ENCODE measurements at regions not wholly inside any gene's neighbourhood (a gene's known extent, or its start where the extent isn't known, plus 50 kb on each side); places are given as distances from the start of the nearest gene placed in this dataset.

GRCh38 chr11:113529606-113530005 lies 54.4 kb upstream of the DRD2 start:
- TF ChIP-seq, protein P1, sequence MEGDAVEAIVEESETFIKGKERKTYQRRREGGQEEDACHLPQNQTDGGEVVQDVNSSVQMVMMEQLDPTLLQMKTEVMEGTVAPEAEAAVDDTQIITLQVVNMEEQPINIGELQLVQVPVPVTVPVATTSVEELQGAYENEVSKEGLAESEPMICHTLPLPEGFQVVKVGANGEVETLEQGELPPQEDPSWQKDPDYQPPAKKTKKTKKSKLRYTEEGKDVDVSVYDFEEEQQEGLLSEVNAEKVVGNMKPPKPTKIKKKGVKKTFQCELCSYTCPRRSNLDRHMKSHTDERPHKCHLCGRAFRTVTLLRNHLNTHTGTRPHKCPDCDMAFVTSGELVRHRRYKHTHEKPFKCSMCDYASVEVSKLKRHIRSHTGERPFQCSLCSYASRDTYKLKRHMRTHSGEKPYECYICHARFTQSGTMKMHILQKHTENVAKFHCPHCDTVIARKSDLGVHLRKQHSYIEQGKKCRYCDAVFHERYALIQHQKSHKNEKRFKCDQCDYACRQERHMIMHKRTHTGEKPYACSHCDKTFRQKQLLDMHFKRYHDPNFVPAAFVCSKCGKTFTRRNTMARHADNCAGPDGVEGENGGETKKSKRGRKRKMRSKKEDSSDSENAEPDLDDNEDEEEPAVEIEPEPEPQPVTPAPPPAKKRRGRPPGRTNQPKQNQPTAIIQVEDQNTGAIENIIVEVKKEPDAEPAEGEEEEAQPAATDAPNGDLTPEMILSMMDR (IDR thresholded peaks at IDR 0.05): no peak
- TF ChIP-seq POLR2A (IDR thresholded peaks at IDR 0.05): no peak

Measured in vagina (tissue), 2 donors.